ENCODE measurements at regions not wholly inside any gene's neighbourhood (a gene's known extent, or its start where the extent isn't known, plus 50 kb on each side); places are given as distances from the start of the nearest gene placed in this dataset.

GRCh38 chr2:17079262-17079661 is 413.6 kb upstream of the CYRIA start:
- DNase-seq (ENCODE audit: low spot score) = no peak

- DNase-seq (ENCODE audit: low spot score) = no peak
These were observed 410.9 kb upstream of the CYRIA start for GRCh38 chr2:17076533-17076932.

- no peak for DNase-seq (ENCODE audit: low spot score)
These were observed 405.1 kb upstream of the CYRIA start for GRCh38 chr2:17070711-17071110.

DNA sequence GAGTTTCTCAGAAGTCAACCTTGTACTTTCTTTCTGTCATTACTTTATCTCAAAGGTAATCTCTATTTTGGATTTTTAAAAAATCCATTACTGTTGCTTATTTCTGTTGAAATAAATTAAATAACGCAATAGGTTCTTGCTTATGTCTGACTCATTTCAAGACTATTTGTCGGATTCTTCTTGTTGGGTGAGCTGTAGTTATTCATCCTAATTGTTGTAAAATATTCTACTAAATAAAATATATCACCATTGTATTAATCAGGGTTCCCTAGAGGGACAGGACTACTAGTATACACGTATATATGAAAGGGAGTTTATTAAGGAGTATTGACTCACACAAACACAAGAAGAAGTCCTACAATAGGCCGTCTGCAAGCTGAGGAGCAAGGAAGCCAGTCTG is 403.9 kb upstream of the CYRIA start:
- no peak for DNase-seq (ENCODE audit: low spot score)

GRCh38 chr2:17068021-17068420 is 402.4 kb upstream of the CYRIA start:
- DNase-seq (ENCODE audit: low spot score) = no peak

DNA sequence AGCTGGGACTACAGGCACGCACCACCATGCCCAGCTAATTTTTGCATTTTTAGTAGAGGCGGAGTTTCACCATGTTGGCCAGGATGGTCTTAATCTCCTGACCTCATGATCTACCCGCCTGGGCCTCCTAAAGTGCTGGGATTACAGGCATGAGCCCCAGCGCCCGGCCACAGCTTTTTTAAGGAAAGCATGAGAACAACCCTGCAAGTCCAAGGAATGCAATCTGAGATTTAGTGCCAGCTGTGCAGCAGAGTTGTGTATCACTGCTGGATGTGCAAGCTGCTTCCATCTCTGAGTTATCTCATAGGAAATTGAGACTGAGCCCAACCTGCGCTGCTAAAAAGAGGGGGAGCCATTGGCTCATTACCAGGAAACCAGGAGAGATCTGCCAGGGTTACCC is 399.9 kb upstream of the CYRIA start:
- no peak for DNase-seq (ENCODE audit: low spot score)

- no peak for DNase-seq (ENCODE audit: low spot score)
These were observed 395.4 kb upstream of the CYRIA start for GRCh38 chr2:17061028-17061427.

GRCh38 chr2:17059458-17059857 is 393.8 kb upstream of the CYRIA start:
- DNase-seq (ENCODE audit: low spot score) = no peak

DNA sequence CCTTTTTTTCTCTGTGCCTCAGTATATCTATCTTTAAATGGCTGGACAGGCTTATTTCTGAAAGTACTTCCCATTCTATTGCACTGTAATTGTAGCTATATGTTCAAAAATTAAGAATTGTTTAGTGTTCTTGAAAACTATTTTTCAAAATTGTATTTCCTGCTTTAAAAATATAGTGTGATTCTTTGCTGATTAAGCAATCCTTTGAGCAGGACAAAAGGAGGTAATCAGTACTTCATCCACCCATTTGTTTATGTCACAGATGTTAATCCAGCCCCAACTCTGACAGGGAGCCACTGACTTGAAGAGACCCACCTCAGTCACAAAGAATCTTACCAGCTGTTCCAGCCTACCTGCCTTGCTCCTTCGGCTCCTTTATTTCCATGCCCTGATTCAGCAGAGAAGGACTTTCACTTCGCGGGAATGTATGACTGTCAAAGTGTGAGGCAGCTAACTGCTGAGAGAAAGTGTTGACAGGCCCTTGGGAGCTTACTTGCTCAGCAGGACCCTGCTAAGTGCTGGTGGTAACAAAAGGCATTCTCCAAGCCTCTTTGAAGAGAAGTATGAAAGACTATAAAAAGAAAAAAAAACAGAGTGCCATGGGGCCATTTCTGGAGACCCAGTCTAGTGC is 393.3 kb upstream of the CYRIA start:
- DNase-seq (ENCODE audit: low spot score) = no peak

- no peak for DNase-seq (ENCODE audit: low spot score)
These were observed 391.7 kb upstream of the CYRIA start for GRCh38 chr2:17057109-17058017.

DNA sequence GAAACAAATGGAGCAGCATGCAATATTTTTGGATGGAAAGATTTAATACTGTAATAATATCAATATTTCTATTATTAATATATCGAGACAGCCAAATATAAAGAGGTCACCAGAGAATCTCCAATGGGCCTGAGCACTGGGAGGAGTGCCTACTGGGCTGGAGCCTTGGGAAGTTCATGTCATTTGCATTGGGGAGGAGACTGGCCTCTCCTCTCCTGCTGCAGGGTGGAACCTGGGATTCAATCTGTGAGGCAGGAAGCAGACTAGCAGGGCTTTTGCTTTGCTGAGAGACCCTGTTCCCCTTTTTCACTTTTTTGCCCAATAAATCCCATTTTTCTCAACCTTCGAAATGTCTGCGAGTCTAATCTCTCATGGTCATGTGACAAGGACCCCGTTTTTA is 390.6 kb upstream of the CYRIA start:
- DNase-seq (ENCODE audit: low spot score) = no peak

DNA sequence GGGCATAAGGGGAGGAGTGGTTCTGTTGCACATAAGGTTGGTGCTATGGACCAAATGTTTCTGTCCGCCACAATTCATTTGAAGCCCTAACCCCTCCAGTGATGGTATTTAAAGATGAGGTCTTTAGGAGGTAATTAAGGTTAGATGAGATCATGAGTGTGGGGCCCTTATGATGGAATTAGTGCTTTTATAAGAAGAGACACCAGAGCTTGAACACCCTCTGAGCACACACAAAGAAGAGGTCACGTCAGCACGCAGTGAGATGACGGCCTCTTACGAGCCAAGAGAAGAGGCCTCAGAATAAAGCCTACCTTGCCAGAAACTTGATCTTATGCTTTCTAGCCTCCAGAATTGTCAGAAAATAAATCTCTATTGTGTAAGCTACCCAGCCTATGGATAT is 386.4 kb upstream of the CYRIA start:
- no peak for DNase-seq (ENCODE audit: low spot score)

GRCh38 chr2:17051538-17051937 is 385.9 kb upstream of the CYRIA start:
- DNase-seq (ENCODE audit: low spot score) = no peak

DNA sequence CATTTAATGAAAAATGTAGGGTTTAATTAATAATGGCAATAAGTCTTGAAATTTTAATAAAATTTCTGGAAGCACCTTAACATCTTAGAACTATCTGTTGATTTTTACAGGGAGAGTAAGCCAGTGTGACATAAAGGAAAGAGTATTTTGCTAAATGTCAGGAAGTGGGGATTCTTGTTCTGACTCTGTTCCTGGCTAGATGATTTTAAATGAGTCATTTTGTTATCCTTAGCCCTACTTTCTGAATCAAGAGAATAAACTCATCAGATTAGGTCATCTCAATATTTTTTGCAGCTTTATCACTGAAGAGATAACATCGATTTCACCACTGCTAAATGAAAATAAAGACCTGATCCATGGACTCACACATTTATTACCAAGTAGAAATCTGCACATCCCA is 377.5 kb upstream of the CYRIA start:
- DNase-seq (ENCODE audit: low spot score) = no peak

DNA sequence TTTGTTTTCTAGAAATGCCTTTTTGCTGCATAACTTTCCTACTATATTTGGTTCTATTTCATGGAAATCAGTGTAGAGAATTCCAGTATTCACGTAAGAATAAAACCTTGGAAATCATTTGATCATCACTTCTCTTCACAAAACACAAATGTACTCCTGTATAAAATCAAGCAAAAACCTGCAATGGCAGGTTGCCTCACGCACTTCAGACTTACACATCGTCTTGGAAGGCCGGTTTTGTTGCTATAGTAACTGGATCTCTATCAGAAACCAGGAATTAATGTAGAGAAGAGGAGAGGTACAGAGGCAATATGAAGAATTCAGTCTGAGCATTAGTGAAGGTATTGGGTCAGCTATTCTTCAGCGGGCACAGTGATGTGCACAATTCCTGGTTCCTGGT is 370.7 kb upstream of the CYRIA start:
- no peak for DNase-seq (ENCODE audit: low spot score)

DNA sequence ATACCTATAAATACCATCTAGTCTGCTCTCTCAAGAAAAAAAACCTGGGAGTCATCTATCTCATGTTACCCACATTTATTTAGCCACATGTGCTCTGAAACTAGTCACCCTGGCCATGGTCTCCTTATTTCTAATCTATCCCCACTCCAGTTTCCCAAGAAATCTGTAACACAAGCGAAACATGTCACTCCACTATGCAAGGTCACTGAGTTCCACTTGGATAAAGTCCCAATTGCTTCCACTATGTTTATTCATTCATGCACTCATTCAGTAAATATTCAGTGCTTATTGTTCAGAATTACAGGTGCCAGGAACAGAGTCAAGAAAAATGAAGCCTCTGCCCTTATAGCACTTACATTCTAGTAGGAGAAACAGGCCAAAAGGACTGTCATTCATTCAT is 369.4 kb upstream of the CYRIA start:
- DNase-seq (ENCODE audit: low spot score) = no peak

- DNase-seq (ENCODE audit: low spot score) = no peak
These were observed 364.4 kb upstream of the CYRIA start for GRCh38 chr2:17030047-17030446.

- no peak for DNase-seq (ENCODE audit: low spot score)
These were observed 346.7 kb upstream of the CYRIA start for GRCh38 chr2:17012297-17012696.

GRCh38 chr2:17010104-17010503 is 344.5 kb upstream of the CYRIA start:
- no peak for DNase-seq (ENCODE audit: low spot score)

GRCh38 chr2:17000184-17000482 is 334.5 kb upstream of the CYRIA start:
- no peak for DNase-seq (ENCODE audit: low spot score)

- DNase-seq (ENCODE audit: low spot score) = no peak
These were observed 333.9 kb upstream of the CYRIA start for GRCh38 chr2:16999347-17000183.

- no peak for DNase-seq (ENCODE audit: low spot score)
These were observed 312.7 kb upstream of the CYRIA start for GRCh38 chr2:16978301-16978700.

DNA sequence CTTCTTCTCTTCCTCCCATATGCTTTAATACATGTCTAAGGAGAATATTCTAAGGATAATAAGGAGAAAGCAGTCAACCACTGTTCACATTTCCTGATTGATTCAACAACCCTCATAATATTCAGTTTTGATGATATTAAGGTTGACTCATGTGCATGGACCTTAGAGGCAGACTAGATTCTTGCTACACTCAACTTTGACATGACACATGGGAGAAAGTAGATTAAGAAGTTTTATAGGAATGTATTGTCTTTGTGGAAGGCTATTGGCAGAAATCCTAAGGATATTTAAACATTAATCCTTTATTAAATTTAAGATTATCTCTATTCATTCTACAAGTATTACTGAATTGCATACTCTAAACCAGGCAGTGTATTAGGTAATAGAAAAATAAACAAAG is 309.1 kb upstream of the CYRIA start:
- no peak for DNase-seq (ENCODE audit: low spot score)

Measured in ureter (tissue), 1 donor.